Stomach (tissue), 8 donors: ENCODE measurements at regions not wholly inside any gene's neighbourhood (a gene's known extent, or its start where the extent isn't known, plus 50 kb on each side); places are given as distances from the start of the nearest gene placed in this dataset.

ENCODE experiments used
- DNase-seq, 2 donors: peaks; one replicate each; pipeline versions ENCODE4 v3.0.0 to v3.0.0-alpha.2; 2013 to 2019
- H3K27ac ChIP-seq, 5 donors: fragments of 200-600 bp in 4 of 5; sonication (generic) in 4 of 5; one replicate each; pipeline ENCODE4 v1.5.1; 2013 to 2019; ENCODE audit warnings: mild to moderate bottlenecking in 1 of 5, moderate library complexity in 1 of 5
- H3K27me3 ChIP-seq, 3 donors: fragments of 200-600 bp; sonication (generic); one replicate each; pipeline ENCODE4 v1.5.1; 2017 to 2019; ENCODE audit warnings: mixed run types in 1 of 3
- H3K36me3 ChIP-seq, 4 donors: fragments of 200-600 bp; sonication (generic); 1 replicate in 3 of 4; 2 replicates in 1 of 4; pipeline ENCODE4 v1.5.1; 2016 to 2019
- H3K4me1 ChIP-seq, 4 donors: fragments of 200-600 bp; sonication (generic); one replicate each; pipeline ENCODE4 v1.5.1; 2016 to 2019
- H3K4me3 ChIP-seq, 4 donors: fragments of 200-600 bp; sonication (generic) in 3 of 4; one replicate each; pipeline ENCODE4 v1.5.1; 2016 to 2019; ENCODE audit warnings: mild to moderate bottlenecking in 1 of 4
- H3K9me3 ChIP-seq, 4 donors: fragments of 200-600 bp; sonication (generic); one replicate each; pipeline ENCODE4 v1.5.1; 2016 to 2019
- CTCF ChIP-seq, 7 experiments: fragments of 450-650 bp in 4 of 7; fragments of 200-600 bp in 3 of 7; sonication (generic) in 3 of 7; IDR thresholded peaks; one replicate each; pipeline ENCODE4 v1.5.1; 2016 to 2019; ENCODE audit warnings: antibody characterized with exemption in 7 of 7, control low read depth in 2 of 7, mild to moderate bottlenecking in 1 of 7
- EP300 ChIP-seq: sonication (generic); formaldehyde crosslinking; IDR thresholded peaks from one replicate; pipeline ENCODE4 v1.6.1; 2017; ENCODE audit warnings: antibody characterized with exemption
- POLR2A ChIP-seq, 4 donors: fragments of 450-650 bp; IDR thresholded peaks; one replicate each; pipeline ENCODE4 v1.6.1; 2016; ENCODE audit warnings: antibody characterized with exemption in 4 of 4, control low read depth in 2 of 4, mild to moderate bottlenecking in 1 of 4, moderate library complexity in 1 of 4
- POLR2AphosphoS5 ChIP-seq, 3 donors: sonication (generic); formaldehyde crosslinking; IDR thresholded peaks; one replicate each; pipeline ENCODE4 v1.6.1; 2016; ENCODE audit warnings: antibody characterized with exemption in 3 of 3
- WGBS, 5 donors: extraction: QIAGEN DNeasy Blood & Tissue Kit in 3 of 5; methylation state at CpG; one replicate each; pipeline versions ENCODE4 v1.1.5 to v1.1.7; 2013 to 2018; 5-methylcytosine and 5-hydroxymethylcytosine counted together
- intact Hi-C: fragments of 100-400 bp; cut with DNase I; formaldehyde crosslinking; loops from one replicate; pipeline ENCODE4 v1.15.1; 2023; ENCODE audit warnings: low total_unique reads
- small RNA-seq, 4 donors: library from RNA; depleted of rRNA; stranded (forward); fragments of <200 nt; gene quantifications; one replicate each; pipeline ENCODE3, GENCODE V24; 2016
- donor health status: healthy with polysubstance abuse.
- donor health status: Bipolar disorder and iron deficiency.
- donor health status: healthy.

GRCh38 chr18:76545433-76546087, 50.5 kb upstream of the ZNF516 start:
- DNase-seq: no peak
- Histone ChIP-seq H3K27ac (peak overlapping the region in 1 of 5 donors; percentile 46), H3K4me1 (no peaks in the 10 kb centered on the region), H3K27me3 (no peaks in the 10 kb centered on the region), H3K36me3 (no peaks in the 10 kb centered on the region), H3K4me3 (no peak overlapping the region), H3K9me3 (no peaks in the 10 kb centered on the region)
- no peak for TF ChIP-seq CTCF (IDR thresholded peaks at IDR 0.05)
- TF ChIP-seq EP300: no peak
- TF ChIP-seq POLR2A (IDR thresholded peaks at IDR 0.05): no peak
- TF ChIP-seq POLR2AphosphoS5 (IDR thresholded peaks at IDR 0.05): no peak
- WGBS, 5 donors: 64 to 82% (median 75%) methylated on average over 14 of the region's 14 CpGs
- intact Hi-C loops: no loop called here

GRCh38 chr18:76544511-76545345, 49.7 kb upstream of the ZNF516 start:
- no peak for DNase-seq
- intact Hi-C loops: no loop called here
- TF ChIP-seq POLR2A (IDR thresholded peaks at IDR 0.05): no peak
- no peak for TF ChIP-seq CTCF (IDR thresholded peaks at IDR 0.05)
- no peak for TF ChIP-seq EP300
- TF ChIP-seq POLR2AphosphoS5 (IDR thresholded peaks at IDR 0.05): no peak
- no peaks in the 10 kb centered on the region for H3K9me3 ChIP-seq
- no peaks in the 10 kb centered on the region for H3K27me3 ChIP-seq
- H3K36me3 ChIP-seq: no peaks in the 10 kb centered on the region
- H3K4me3 ChIP-seq: no peak overlapping the region
- H3K27ac ChIP-seq: no peak overlapping the region
- WGBS, 5 donors: 78 to 89% (median 85%) methylated on average over 10 of the region's 10 CpGs
- H3K4me1 ChIP-seq: no peaks in the 10 kb centered on the region

Small RNA genes in the stretch of these regions (small RNA-seq; reads per million reads assigned to genes)
- 0 reads per million in 4 donors for gene AC139085.1
